GM04503 (cell line): ENCODE measurements at regions not wholly inside any gene's neighbourhood (a gene's known extent, or its start where the extent isn't known, plus 50 kb on each side); places are given as distances from the start of the nearest gene placed in this dataset.

Source experiments
- DNase-seq: peaks from one replicate; pipeline ENCODE4 v3.0.0-alpha.2; 2012; ENCODE audit warnings: low read depth

GRCh38 chr13:26965952-26966700 is 205.5 kb downstream of the USP12 start:
- DNase-seq, result no peak

- DNase-seq, result no peak
Observed at GRCh38 chr13:26964278-26965250, 204.0 kb upstream of the GPR12 start.

- DNase-seq, result no peak
Observed at GRCh38 chr13:26962671-26963070, 202.1 kb upstream of the GPR12 start.

GRCh38 chr13:26961890-26962615 is 201.5 kb upstream of the GPR12 start:
- DNase-seq, result no peak

- no peak for DNase-seq
Observed at GRCh38 chr13:26957182-26957581, 196.6 kb upstream of the GPR12 start.

GRCh38 chr13:26956522-26957142 is 196.0 kb upstream of the GPR12 start:
- DNase-seq, result no peak

- DNase-seq, result no peak
Observed at GRCh38 chr13:26954976-26955375, 194.4 kb upstream of the GPR12 start.

GRCh38 chr13:26953291-26953690 is 192.7 kb upstream of the GPR12 start:
- no peak for DNase-seq

- no peak for DNase-seq
Observed at GRCh38 chr13:26952551-26953143, 192.1 kb upstream of the GPR12 start.

GRCh38 chr13:26951581-26952177 is 191.1 kb upstream of the GPR12 start:
- no peak for DNase-seq

- DNase-seq, result no peak
Observed at GRCh38 chr13:26950968-26951367, 190.4 kb upstream of the GPR12 start.

GRCh38 chr13:26950546-26950945 is 190.0 kb upstream of the GPR12 start:
- no peak for DNase-seq

GRCh38 chr13:26949701-26950502 is 189.3 kb upstream of the GPR12 start:
- no peak for DNase-seq

GRCh38 chr13:26948353-26948752 is 187.8 kb upstream of the GPR12 start:
- DNase-seq, result no peak

GRCh38 chr13:26946684-26947343 is 186.2 kb upstream of the GPR12 start:
- DNase-seq, result peak; percentile 26

- no peak for DNase-seq
Observed at GRCh38 chr13:26943748-26944147, 183.2 kb upstream of the GPR12 start.

GRCh38 chr13:26942184-26942583 is 181.6 kb upstream of the GPR12 start:
- DNase-seq, result no peak

GRCh38 chr13:26941345-26942174 is 181.0 kb upstream of the GPR12 start:
- DNase-seq, result peak; percentile 35

GRCh38 chr13:26934096-26934495 is 173.5 kb upstream of the GPR12 start:
- DNase-seq, result no peak
